GM21390 (cell line): ENCODE measurements at regions not wholly inside any gene's neighbourhood (a gene's known extent, or its start where the extent isn't known, plus 50 kb on each side); places are given as distances from the start of the nearest gene placed in this dataset.
"Not testable (repeated sequence)": the region's sequence is repeated elsewhere in the genome, so short reads cannot be mapped to it uniquely, and the experiment has no call there.

ENCODE experiments used
- ATAC-seq: cut with Tn5 transposase; IDR thresholded peaks from one replicate; pipeline ENCODE4 v1.9.1; 2021; ENCODE audit not compliant: unreplicated experiment

DNA sequence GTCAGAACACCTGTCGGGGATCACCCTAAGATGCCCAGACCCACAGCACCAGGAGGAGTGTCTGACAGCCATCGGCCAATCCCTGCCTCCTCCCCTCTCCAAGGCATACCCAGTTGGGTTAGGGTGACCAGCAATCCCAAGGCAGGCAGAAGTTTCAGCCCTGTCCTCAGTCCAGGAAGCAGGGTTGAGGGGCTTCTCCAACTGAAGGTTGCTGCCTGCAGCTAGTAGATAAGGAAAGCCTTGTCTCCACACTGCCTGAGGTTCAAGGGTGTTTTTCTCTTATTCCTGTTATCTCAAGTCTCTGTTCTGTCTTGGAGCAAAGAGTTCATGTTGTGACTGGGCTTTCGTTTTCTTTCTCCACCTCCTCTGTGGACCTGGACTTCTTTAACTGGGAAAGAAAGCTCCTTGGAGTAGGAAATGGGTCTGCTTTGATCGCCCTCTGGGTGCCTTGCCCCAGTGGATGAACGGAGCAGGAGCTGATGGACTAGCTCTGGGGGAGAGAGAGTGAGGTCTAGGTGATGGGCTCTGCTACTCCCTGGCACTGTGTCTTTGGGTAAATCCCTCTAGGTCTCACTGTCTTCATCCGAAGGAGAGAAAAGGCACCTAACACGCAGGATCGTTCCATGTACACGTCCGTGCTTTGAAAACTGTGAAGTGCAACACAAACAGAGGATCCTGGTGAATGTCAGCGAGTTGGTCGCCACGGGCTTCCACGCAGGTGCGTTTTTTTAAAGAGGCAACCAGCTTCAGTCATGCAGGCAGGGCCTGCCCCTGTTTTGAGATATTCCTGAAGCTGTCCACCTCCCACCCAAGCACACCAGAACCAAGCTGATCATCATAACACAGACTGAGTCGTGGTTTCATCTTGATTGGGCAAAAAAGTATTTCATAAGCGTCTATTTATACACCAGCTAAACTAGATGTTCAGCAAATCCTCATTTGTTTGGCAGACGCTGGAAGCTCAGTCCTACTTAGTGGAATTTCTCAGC lies 52.5 kb upstream of the FOXN3 start:
- ATAC-seq: no peak

DNA sequence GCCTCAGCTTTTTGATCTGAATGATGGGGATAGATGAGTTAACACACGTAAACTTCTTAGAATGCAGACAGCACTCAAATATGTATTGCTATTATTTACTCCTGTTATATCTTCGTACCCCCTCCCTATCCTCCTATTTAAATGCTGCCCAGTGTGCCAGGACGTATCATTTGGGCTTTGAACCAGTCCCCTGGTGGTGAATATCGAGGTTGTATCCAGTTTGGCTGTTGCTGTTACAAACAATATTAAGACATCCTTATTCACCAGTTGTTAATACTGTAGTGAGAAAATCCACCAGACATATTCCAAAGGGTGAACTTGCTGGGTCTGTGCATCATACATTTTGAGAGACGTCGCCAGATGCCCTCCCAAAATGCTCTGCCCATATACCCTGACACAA lies 51.5 kb upstream of the FOXN3 start:
- ATAC-seq: no peak

- not testable (repeated sequence) for ATAC-seq
These were observed 51.0 kb upstream of the FOXN3 start for GRCh38 chr14:89468030-89468429.

DNA sequence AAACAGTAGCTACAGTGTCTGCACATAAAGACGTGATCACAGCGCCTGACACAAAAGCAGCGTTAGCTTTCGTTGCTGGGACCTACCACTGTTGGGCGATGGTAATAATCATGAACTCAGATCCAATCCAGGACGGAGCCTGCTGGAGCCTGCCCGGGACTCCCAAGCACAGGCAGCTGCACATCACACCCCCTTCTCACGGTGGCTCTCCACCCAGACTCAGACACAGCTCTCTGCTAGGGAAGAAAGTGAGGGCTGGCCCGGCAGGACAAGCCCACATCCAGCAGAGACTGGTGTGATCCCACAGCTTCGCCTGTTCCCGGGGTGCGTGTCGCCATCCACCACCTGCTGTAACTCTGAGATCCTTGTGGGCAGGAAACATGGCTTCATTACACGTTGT lies 49.9 kb upstream of the FOXN3 start:
- no peak for ATAC-seq
